DND-41 (cell line): ENCODE measurements at regions not wholly inside any gene's neighbourhood (a gene's known extent, or its start where the extent isn't known, plus 50 kb on each side); places are given as distances from the start of the nearest gene placed in this dataset.

Experiments
- CTCF ChIP-seq: IDR thresholded peaks from 2 replicates; pipeline ENCODE4 v1.5.1; 2012; ENCODE audit warnings: borderline replicate concordance, low read length, moderate library complexity, mild to moderate bottlenecking; ENCODE audit not compliant: poor library complexity, severe bottlenecking; ENCODE audit errors: extremely low read depth
- EZH2 ChIP-seq: IDR thresholded peaks from 3 replicates; pipeline ENCODE4 v1.6.1; 2012; ENCODE audit warnings: borderline replicate concordance, low read depth, mild to moderate bottlenecking, moderate library complexity, low read length, inconsistent platforms; ENCODE audit not compliant: severe bottlenecking

- TF ChIP-seq CTCF (no peak), EZH2 (no peak)
Measured at GRCh38 chr4:138821331-138821730, 194.2 kb upstream of the NOCT start.
